ENCODE measurements at regions not wholly inside any gene's neighbourhood (a gene's known extent, or its start where the extent isn't known, plus 50 kb on each side); places are given as distances from the start of the nearest gene placed in this dataset.

DNA sequence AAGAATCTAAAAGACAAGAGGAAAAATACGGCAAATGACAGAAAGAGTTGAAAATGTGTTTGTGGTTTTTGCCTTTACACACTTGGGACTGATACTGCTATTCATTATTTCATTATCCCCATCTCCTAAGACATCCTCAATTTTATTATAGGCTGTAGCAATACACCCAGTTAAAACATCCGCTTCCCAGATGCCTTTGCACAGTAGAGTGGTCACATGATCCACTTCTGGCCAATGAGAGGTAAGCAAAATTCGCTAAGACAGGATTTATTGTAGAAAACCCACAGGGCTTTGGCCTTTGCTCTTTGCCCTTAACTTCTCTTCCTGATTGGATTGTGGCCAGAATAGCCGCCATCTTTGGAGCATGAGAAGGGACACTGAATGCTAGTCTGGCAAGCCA lies 53.2 kb upstream of the BOC start:
- no peak for TF ChIP-seq EZH2phosphoT487 (IDR thresholded peaks at IDR 0.05; ENCODE audit: insufficient read depth, low read depth)
- TF ChIP-seq EZH2 (IDR thresholded peaks at IDR 0.05; ENCODE audit: insufficient read depth, poor library complexity, severe bottlenecking) = no peak

Measured in GM23248 (cell line).